Activated T-helper 9 cell treated with anti-CD3 and anti-CD28 coated beads, Interleukin-2, amount 50 U/mL, for 16 hours (primary cell): ENCODE measurements at regions not wholly inside any gene's neighbourhood (a gene's known extent, or its start where the extent isn't known, plus 50 kb on each side); places are given as distances from the start of the nearest gene placed in this dataset.

Source experiments
- DNase-seq: peaks from one replicate; pipeline ENCODE4 v3.0.0-alpha.2; 2020; ENCODE audit warnings: low read depth

GRCh38 chr7:130996205-130996832 is 262.3 kb upstream of the KLF14 start:
- DNase-seq = no peak

DNA sequence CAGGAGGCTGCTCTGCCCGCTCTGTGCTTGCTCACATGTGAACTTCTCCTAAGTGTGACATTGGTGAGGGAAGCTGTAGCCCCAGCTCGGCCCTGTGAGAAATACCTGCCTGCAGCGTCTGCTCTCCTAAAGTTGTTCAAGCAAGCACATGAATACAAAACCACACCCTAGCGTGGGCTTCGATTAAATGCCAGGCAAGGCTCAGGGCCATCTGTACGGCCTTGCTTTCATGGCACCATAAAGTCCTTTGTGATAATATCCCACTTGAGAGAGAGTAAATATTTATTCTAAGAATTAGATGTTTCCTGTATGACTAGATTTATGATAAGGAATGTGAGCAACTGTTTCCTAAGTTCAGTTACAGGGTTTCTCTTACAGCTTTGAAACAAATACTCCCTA is 262.8 kb upstream of the KLF14 start:
- DNase-seq = no peak

DNA sequence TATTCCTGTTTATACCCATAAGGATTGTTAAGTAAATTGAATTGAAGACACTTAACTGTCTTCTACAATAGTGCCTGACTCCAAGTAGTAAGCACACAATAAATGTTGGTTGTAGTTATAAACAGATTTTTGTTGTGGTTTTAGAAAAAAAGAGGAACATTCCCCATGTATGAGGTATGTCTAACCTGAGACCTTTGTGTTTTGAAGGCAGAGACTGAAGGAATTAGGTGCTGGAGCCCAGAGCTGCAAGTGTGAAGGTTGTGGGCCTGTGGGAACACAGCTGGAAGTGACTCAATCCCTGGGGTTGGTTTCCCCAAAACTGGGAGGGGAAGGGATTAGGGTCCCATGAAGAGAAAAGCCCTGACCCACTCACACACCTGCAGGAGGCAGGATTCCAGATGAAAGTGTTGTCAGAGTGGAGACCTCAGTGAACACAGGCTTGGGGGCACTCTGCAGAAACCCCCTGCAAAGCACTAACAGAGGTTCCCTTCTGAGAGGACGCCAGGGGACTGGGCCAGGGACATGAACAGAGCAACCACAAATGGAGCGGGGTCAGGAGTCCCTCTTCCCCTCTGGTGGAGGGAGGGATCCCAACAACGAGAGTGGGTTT is 265.1 kb upstream of the KLF14 start:
- DNase-seq = no peak

DNA sequence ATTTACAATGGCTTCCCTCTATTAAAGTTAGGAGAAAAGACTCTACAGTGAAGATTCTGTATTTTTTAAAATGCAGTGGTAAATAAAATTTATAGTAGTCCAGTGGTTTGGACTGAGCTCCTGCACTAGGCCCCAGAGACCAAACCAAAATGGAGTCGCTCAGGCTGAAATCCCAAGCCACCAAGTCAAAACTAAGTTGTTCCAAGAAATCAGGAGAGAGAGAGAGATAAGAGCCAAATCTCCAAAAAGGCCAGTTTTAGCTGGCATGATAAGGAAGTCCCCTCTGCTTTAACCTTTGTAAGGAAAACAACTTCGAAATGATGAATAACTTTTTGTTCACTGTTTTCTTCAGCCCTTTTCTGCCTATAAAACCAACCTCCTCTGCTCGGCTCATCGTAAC is 265.9 kb upstream of the KLF14 start:
- no peak for DNase-seq

GRCh38 chr7:131000389-131000788 is 266.4 kb upstream of the KLF14 start:
- no peak for DNase-seq

- DNase-seq = no peak
Observed at GRCh38 chr7:131000873-131001272, 266.9 kb upstream of the KLF14 start.

DNA sequence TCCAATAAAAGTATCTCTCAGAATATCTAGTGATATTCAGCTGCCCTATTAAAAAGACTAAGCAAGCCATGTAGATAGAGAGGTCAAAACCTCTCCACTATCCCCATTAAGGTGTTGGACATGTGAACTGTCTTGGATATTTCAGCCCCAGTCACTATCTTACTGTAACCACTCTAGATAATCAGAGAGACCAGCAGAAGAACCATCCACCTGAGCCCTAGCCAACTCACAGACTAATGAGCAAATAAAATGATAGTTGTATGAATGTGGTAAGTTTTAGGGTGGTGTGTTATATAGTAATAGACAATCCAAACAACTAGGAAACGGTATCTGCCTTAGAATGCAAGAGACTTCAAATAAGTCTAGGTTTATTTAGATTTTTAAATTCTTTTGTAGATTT is 268.6 kb upstream of the KLF14 start:
- DNase-seq = no peak

DNA sequence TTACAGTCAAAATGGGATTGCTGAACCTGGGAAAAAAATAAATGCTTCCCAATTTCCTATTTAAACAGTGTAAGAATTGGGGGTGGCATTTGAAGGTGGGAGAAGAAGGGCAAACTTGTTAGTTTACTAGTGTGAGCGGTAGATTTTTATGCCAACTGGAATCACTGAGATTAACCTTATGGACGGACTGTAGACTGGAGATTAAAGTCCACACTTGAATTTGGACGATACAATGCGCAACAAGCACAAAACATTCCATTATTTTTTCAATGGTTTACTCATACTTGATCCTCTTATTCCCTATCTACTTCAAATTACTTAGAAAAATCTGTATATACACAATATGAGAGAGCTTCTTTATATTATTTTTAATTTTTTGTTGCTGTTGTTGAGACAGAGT is 269.6 kb upstream of the KLF14 start:
- DNase-seq = no peak

GRCh38 chr7:131004371-131004770 is 270.4 kb upstream of the KLF14 start:
- no peak for DNase-seq

- peak; percentile 48 for DNase-seq
Observed at GRCh38 chr7:131007439-131008330, 273.7 kb upstream of the KLF14 start.

GRCh38 chr7:131008840-131009711 is 275.1 kb upstream of the KLF14 start:
- DNase-seq = no peak

GRCh38 chr7:131010029-131010716 is 276.2 kb upstream of the KLF14 start:
- no peak for DNase-seq

DNA sequence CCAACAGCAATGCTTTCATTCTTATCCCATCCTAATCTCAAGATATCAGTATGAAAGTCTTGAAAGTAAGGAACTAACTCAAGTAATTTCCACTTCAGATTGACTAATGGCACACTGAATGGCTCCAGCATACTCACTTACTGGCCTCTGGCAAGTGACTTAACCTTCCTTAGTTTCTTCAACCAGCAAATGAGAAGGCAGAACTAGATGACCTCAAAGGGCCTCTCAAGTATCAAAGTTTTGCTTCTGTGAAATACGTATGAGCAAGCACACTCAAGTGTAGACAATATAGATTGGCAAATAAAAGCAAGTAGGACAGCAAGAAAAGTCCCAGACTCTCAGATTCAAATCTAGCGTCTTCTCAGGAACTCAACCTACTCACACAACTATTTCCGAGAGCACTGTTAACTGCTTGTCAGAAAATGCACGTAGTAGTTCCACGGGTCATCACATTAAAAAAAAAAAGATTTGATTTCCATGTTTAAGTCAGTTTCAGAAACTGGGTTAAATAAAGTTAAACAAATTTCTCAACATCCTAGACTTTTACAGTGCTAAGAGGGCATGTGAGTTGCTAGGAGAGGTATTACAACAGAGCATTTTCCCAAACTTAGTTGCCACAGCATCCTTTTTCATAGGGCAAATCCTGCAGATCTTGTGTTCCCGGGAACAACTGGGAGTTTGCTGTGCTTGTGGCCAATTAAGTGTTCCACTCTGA is 276.9 kb upstream of the KLF14 start:
- DNase-seq = no peak

DNA sequence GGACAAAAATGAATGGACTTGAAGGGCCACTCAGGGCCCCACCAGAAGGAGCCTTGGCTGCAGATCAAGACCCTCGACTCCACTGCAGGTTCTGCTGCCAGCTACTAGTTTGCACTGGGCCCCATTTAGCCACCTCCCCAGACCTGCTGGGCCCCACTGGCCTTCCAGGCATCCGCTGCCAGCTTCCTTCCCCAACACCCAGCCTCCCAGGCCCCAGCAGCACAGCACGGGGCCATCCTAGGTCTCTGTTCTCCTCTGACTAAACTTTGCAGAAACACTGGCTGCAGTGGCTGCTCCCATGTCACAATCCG is 277.4 kb upstream of the KLF14 start:
- no peak for DNase-seq

- DNase-seq = no peak
Observed at GRCh38 chr7:131011976-131012375, 278.0 kb upstream of the KLF14 start.

DNA sequence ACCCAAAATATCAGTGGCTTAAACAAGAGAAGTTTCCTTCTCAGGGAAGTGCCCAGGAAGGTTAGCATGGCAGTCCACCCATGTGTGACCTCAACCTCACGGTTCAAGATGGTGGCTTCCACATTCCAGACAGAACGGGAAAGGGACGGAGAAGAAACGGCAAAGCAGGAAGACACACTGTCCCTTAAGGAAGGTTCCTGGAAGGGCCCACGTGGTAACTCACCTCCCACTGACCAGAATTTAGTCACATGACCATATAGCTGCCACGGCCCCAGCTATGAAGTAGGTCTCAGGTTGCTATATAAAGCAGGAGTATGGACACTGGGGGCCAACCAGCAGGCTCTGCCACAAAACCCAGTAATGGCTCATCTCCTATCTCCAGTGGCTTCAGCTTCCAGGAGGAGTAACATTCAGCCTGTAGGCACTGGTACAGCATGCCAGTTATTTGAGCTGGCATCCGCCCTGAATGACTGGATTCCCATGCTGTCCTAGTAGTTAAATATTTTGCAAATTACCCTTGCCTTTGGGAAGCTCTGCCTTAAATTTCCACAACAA is 278.5 kb upstream of the KLF14 start:
- DNase-seq = no peak

GRCh38 chr7:131013716-131014115 is 279.7 kb upstream of the KLF14 start:
- no peak for DNase-seq

- no peak for DNase-seq
Observed at GRCh38 chr7:131014906-131015656, 281.1 kb upstream of the KLF14 start.

DNA sequence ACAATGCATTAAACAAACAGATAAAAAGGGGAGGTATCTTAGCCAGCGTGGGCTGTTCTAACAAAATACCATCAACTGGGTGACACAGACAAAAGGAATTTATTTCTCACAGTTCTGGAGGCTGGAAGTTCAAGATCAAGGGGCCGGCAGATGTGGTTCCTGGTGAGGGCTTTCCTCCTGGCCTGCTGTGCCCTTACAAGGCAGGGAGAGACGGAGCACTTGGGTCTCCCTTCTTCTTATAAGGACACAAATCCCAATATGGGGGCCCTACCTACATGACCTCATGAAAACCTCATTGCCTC is 281.6 kb upstream of the KLF14 start:
- no peak for DNase-seq

- no peak for DNase-seq
Observed at GRCh38 chr7:131016230-131016629, 282.2 kb upstream of the KLF14 start.
